ENCODE measurements at regions not wholly inside any gene's neighbourhood (a gene's known extent, or its start where the extent isn't known, plus 50 kb on each side); places are given as distances from the start of the nearest gene placed in this dataset.
"Not testable (repeated sequence)": the region's sequence is repeated elsewhere in the genome, so short reads cannot be mapped to it uniquely, and the experiment has no call there.

- intact Hi-C loops (cut with DNase I), result no loop called here
- no peaks in the 10 kb centered on the region for H3K4me1 ChIP-seq
- DNase-seq (no peak), FAIRE-seq (no peak), ATAC-seq (no peak)
- H3K4me3 ChIP-seq, result no peak overlapping the region
- H3K27me3 ChIP-seq, result no peaks in the 10 kb centered on the region
- no peaks in the 10 kb centered on the region for H3K36me3 ChIP-seq
- no peaks in the 10 kb centered on the region for H3K9me3 ChIP-seq
- TF ChIP-seq, protein P1, sequence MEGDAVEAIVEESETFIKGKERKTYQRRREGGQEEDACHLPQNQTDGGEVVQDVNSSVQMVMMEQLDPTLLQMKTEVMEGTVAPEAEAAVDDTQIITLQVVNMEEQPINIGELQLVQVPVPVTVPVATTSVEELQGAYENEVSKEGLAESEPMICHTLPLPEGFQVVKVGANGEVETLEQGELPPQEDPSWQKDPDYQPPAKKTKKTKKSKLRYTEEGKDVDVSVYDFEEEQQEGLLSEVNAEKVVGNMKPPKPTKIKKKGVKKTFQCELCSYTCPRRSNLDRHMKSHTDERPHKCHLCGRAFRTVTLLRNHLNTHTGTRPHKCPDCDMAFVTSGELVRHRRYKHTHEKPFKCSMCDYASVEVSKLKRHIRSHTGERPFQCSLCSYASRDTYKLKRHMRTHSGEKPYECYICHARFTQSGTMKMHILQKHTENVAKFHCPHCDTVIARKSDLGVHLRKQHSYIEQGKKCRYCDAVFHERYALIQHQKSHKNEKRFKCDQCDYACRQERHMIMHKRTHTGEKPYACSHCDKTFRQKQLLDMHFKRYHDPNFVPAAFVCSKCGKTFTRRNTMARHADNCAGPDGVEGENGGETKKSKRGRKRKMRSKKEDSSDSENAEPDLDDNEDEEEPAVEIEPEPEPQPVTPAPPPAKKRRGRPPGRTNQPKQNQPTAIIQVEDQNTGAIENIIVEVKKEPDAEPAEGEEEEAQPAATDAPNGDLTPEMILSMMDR (IDR thresholded peaks at IDR 0.05), result no peak
- 56 to 66% methylated on average over 4 of the region's 4 CpGs for WGBS, 2 donors
- H3K27ac ChIP-seq, result no peak overlapping the region
Measured at GRCh38 chr13:75963302-75963701, 327.2 kb downstream of the LMO7 start.

DNA sequence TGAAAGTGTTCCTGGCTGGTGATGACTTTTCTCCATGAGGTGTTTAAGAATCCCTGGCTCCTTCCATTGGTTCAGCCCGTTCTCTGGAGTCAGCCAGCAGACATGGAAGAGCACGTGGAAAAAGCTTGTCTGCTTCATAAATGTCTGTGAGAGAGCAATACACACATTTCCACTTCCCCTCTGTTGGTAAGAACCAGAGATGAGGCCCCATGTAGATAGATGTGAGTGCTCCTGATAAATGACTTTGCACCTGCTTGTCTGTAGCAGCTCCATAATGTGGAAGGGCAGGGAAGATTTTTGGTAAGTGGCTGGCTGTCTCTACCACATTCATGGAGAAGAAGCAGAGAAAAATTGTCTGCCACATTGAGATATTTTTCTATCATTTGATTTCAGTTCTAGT lies 325.8 kb downstream of the LMO7 start:
- no peaks in the 10 kb centered on the region for H3K9me3 ChIP-seq
- TF ChIP-seq, protein P1 (IDR thresholded peaks at IDR 0.05), result no peak
- 53 to 67% methylated on average over 2 of the region's 2 CpGs for WGBS, 2 donors
- intact Hi-C loops (cut with DNase I), result no loop called here
- FAIRE-seq (no peak), DNase-seq (no peak), ATAC-seq (no peak)
- H3K4me1 ChIP-seq, result no peaks in the 10 kb centered on the region
- no peaks in the 10 kb centered on the region for H3K36me3 ChIP-seq
- no peak overlapping the region for H3K4me3 ChIP-seq
- no peak overlapping the region for H3K27ac ChIP-seq
- no peaks in the 10 kb centered on the region for H3K27me3 ChIP-seq

- no peaks in the 10 kb centered on the region for H3K27me3 ChIP-seq
- TF ChIP-seq, protein P1 (IDR thresholded peaks at IDR 0.05), result no peak
- H3K36me3 ChIP-seq, result no peaks in the 10 kb centered on the region
- no peak for ATAC-seq
- intact Hi-C loops (cut with DNase I), result no loop called here
- no peak overlapping the region for H3K27ac ChIP-seq
- no peaks in the 10 kb centered on the region for H3K4me1 ChIP-seq
- DNase-seq, result no peak
- H3K9me3 ChIP-seq, result no peaks in the 10 kb centered on the region
- no peak for FAIRE-seq
- no peak overlapping the region for H3K4me3 ChIP-seq
- WGBS, 2 donors, result 40 to 46% methylated on average over 1 of the region's 1 CpG
Measured at GRCh38 chr13:75960538-75960994, 324.4 kb downstream of the LMO7 start.

DNA sequence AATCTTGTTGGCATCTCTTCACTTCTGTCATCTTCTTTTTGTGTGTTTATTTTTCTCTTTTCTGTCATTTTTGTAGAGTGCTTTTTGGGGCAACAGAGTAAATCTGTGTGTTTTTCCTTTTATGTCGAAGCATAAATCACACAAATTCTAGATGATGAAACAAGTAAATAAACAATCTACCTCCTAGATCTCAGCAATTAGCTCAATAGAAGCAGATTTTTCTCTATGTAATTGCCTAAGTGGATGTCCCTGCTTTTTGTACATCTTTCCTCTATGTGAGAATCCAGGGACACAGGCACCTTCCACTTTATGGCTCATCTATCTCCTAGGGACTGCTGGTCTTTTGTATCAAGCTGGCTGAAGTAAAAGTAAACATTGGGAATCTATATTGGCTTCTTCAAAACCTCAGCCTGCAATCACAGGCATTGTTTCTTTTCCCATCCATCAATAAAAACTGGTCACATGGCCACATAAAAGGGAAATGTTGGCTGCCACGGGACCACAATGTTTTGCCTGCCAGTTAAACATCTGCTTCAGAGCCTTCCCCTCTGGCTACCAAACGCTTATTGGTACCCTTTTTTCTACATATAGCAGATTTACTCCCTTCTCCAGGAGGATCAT lies 323.8 kb downstream of the LMO7 start:
- no peak overlapping the region for H3K4me3 ChIP-seq
- FAIRE-seq (no peak), DNase-seq (no peak), ATAC-seq (no peak)
- TF ChIP-seq, protein P1 (IDR thresholded peaks at IDR 0.05), result no peak
- no peaks in the 10 kb centered on the region for H3K4me1 ChIP-seq
- no peaks in the 10 kb centered on the region for H3K36me3 ChIP-seq
- WGBS, 2 donors, result 21 to 28% methylated on average over 3 of the region's 3 CpGs
- H3K27ac ChIP-seq, result no peak overlapping the region
- intact Hi-C loops (cut with DNase I), result no loop called here
- H3K27me3 ChIP-seq, result no peaks in the 10 kb centered on the region
- no peaks in the 10 kb centered on the region for H3K9me3 ChIP-seq

- DNase-seq; H3K9me3 ChIP-seq; FAIRE-seq; intact Hi-C loops (cut with DNase I); ATAC-seq; H3K27ac ChIP-seq; H3K4me1 ChIP-seq; H3K4me3 ChIP-seq; H3K36me3 ChIP-seq; H3K27me3 ChIP-seq: not testable (repeated sequence)
- 38 to 45% methylated on average over 2 of the region's 2 CpGs for WGBS, 2 donors
Measured at GRCh38 chr13:75953589-75953988, 317.5 kb downstream of the LMO7 start.
